HG03439 (cell line): ENCODE measurements at regions not wholly inside any gene's neighbourhood (a gene's known extent, or its start where the extent isn't known, plus 50 kb on each side); places are given as distances from the start of the nearest gene placed in this dataset.

Experiments
- ATAC-seq: cut with Tn5 transposase; IDR thresholded peaks from one replicate; pipeline ENCODE4 v1.9.1; 2021; ENCODE audit warnings: mild to moderate bottlenecking, moderate library complexity; ENCODE audit not compliant: unreplicated experiment

DNA sequence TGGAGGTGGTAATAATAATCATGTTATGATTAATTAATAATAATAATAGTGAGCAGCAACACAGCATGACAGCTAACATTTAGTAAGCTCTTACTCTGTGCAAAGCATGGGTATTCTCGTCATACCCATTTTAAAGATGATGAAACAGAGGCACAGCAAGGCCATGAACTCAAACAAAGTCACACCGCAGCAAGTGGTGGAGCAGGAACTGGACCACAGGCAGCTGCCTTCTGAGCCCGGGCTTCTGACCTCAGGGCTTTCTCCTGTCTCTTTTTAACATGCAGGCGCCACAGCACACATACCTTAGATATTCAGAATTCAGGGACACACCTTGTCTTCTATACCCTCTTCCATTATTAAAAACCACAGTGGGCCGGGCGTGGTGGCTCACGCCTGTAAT, 50.7 kb upstream of the SPATA12 start:
- no peak for ATAC-seq

DNA sequence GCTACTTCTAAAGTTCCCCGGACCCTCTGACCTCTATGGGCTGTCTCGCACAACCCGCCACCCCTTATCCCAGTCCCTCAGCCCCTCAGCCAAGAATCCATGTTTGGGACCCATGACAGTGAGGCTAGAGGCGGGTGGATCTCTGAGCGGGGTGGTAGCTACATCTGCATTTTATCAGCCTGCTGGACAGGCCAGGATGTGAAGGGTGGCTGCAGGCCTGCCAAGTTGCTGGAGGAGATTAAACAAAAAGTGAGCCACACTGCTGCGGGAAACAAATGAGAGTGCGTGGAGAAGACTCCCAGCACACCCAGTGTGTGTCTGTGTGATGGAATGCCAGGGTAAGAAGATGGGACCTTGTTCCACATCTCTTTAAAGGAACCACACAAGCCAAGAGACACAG, 51.1 kb upstream of the SPATA12 start:
- no peak for ATAC-seq

DNA sequence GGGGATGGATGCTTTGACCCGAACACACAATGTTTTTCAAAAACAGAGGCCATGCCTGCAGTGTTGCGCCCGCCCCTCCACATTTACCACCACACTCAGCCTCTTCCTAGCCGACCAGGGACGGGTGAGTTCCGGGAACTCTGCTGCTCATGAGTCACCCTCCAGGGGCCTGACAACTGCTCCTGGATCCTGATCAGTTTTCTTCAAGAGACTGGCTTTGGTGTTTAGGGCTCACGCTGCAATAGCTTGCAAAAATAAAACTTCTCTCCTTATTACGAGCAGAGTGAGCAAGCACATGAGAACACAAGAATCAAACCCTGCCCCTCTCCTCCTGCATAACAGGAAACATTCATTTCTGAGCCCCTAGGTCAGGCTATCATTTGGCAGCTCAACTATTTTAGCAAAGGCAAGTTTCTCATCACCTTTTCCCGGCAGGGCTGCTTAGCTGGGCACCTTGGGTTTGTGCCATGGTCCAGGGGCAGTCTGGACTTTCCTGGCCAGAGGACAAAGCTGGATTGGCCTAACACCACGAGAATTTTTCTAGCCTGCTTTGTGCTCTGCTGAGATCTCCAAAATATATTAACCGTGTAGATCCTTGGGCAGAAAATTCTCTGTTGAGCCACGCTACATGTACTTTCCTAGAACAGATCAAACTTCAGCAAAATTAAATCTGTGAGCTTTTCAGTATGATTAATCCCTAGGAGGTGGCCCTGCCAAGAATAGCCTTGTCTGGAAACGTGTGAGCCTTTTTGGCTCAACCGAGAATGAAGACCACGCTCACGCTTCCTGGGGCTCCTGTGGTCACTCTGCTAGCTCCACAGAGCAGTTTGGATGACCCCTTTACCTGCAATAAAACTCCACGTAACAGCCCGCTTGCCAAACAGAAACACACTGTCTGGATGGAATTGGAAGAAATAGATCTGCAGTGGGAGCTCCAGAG, 52.7 kb upstream of the SPATA12 start:
- no peak for ATAC-seq

DNA sequence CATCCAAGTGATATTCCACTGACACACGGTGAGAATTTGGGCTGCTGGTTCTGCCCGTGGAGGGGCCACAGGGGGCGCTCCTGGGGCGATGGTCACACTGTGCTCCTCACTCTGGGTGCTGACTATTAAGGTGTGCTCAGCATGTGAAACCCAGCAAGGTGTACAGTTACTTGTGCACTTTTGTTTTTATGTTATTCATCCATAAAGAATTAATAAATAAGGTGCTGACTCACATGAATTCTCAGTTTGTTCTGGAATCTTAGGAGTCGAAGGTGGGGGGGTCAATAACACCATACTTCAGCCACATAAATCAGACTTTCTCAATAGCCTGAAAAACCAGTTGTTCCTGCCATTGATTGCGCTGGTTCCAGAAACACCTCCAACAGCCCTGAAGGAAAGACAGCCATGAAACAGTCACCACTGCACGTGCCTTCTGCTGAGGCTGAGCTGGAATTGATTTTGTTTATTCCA, 53.5 kb upstream of the SPATA12 start:
- ATAC-seq = no peak

DNA sequence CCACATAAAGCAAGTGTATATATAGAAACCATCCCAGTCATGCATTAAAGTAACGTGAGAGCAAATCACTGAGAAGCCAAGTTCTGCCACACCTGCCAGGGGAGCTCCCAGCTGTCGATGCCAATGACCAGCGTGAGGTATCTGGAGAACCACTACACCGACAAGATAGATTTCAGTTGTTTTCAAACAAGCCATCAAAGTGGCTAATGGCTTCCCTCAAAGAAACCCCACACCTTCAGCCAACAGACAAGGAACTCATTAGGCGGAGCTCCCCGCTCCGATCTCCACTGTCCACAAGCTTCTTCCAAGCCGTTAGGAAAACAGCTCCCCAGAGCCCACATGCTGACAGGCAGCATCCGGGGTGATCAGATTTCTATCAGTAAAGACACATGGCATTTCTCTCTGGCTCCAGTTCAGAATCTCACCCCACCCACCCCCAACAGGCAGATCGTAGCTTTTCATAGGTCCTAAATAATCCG, 54.2 kb upstream of the SPATA12 start:
- no peak for ATAC-seq

DNA sequence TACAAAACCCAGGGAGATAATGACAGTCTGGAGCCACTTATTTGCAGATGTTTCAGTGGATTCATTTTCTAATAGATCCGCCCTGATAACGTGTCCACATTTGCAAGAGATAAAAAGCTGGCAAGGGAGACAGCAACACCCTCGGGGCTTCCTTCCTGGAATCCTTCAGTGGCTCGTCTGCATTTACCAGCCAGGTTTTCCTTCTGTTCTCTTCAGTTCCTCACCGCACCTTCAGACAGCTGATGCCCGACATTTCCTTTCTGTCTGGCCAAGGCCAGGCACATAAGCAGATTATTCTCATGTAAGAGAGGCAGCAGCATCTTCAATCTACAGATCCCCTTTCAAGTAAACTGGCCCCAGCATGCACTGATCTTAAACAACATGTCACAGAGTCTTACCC, 56.2 kb upstream of the SPATA12 start:
- no peak for ATAC-seq

DNA sequence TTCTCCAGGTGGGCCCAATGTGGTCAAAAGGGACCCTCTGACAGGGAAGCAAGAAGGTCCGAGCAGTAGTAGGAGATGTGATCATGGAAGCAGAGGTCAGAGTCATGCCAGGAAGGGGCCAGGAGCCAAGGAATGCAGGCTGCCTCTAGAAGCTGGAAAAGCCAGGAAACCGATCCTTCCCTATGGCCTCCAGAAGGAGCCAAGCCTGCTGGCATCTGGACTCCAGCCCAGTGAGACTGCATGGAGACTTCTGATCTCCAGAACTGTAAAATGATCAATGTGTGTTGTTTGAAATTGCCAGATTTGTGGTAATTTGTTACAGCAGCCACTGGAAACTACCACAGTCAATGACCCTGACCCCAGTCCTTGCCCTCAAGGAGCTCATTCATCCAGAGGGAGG, 56.8 kb upstream of the SPATA12 start:
- ATAC-seq = no peak

DNA sequence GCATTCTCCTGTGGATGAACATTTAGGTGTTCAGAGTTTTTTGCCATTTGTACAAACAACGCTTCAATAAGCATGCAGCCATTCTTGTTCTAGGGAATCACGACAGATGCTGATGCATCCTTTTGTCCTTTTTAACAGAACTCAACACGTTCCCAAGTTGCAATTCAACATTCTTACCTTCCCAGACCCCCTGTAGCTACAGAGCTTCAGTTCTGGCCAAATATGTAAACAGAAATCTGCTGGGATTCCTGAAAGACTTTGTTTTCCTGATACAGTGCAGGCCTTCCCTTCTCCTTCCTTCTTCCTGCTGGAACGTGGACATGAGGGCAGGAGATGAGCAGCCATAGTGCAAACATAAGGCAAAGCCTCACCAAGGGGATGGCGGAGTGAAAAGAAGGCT, 59.1 kb upstream of the SPATA12 start:
- no peak for ATAC-seq

DNA sequence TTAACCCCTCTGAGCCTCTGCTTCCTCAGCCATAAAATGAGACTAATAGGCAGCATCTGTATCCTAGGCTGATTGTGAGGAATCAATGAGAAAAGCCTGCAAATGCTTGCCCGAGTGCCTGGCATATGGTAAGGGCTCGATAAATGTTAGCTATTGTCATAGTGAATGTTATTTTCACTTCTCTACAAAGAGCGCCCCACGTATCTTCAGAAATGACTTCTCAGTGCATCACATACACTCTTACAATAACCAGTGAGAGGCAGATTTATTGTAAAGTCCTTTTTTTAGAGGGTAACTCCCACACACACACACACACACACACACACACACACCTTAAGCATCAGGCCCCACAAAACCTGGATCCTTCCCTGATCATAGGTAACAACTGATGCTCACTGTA, 60.5 kb upstream of the SPATA12 start:
- no peak for ATAC-seq

DNA sequence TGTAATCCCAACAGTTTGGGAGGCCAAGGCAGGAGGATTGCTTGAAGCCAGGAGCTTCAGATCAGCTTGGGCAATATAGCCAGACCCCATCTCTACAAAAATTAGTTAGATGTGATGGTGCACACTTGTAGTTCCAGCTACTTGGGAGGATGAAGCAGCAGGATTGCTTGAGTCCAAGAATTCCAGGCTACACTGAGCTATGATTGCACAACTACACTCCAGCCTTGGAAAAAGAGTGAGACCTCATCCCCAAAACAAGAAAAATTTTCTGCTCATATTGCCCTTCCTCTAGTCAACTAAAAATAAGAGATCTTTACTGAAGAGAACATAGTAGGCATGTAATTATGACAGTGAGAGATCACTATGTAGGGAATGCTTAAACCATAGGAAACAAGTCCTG, 60.9 kb upstream of the SPATA12 start:
- no peak for ATAC-seq

DNA sequence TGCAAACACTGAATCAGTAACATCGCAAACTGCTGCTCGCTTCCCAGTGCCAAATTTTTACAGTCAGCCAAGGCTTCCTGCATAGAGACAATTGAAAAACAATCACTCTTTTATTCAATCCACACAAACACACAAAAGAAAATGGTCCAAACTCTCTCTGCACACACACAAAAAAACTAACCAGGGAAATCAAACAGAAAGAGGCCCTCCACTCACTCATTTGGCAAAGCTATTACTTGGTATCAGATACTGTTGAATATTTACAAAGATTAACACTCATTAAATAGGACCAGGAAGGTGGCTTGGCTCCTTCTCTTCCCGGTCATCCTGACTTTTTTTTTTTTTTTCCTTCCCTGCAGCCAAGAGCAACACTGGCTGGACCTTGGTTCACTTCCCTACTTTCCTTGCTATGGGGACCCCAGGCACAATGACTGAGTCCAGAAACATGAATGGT, 62.4 kb upstream of the SPATA12 start:
- no peak for ATAC-seq

DNA sequence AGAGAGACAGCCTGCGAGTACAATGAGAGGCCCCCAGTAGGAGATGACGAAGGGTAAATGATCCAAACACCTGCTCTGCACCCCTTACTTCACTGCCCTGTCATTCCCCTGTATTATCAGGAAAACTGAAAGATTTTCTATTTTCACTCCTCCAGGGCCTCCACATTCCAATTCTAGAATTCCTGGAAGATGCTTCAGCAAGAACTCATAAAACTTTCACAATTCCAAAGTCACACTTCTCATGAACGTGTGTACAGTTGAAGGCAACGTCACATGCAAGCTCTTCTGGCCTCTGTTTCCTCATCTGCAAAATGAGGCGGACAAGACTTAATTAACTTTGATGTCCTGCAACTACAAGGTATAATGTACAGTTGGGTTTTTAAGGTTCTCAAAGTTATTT, 62.8 kb upstream of the SPATA12 start:
- no peak for ATAC-seq

DNA sequence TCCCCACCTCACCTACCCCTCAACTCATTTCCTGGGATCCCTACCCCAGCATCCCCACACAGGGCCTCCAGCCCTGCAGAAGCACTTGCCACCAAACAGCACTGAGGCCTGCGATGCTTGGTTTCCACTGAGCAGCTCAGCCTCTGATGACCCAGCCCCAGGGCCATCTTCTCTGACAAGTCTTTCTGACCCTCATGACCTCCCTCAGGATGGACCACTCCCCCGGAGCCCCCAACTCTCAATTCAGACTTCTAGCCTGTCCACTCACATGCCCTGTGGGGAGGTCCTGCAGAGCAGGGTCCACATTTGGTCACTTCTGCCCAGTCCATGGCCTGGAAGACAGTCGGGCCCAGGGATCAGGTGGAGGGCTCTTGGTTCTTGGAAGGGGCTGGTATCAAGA, 63.4 kb upstream of the SPATA12 start:
- ATAC-seq = no peak

DNA sequence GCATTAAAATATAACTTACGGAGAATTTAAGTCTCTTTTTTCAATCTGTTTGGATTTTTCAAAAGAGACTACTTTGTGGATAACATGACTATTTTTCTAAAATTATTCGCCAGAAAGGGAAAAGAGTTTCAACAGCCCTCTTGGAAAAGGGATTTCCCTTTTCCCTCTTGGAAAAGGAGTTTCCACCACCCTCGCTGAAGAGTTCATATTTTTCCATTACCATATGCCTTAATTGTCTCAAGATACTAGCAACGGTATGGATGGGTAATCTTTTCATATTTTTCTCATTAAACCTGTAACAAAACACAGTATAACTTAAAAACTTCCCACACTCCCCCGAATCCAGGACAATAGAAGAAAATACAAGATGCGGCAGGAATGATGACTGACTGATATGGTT, 66.1 kb upstream of the SPATA12 start:
- ATAC-seq = no peak

DNA sequence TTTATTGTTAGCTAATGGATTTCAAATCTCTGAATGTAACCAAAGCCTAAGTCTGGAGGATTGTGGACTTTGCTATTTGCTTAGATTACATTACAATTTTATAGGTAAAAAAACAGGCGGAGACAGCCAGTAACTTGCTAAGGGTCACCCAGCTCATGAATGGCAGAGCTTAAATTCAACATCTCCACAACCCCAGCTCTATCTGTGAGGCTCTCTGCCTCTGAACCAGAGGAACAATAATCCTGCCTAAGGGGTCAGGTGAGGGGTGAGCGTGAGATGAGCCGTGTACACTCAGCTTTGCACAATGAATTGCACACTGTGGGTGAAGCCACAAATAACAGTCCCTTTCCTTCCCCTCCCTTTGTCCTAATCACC, 69.8 kb upstream of the SPATA12 start:
- ATAC-seq = no peak

DNA sequence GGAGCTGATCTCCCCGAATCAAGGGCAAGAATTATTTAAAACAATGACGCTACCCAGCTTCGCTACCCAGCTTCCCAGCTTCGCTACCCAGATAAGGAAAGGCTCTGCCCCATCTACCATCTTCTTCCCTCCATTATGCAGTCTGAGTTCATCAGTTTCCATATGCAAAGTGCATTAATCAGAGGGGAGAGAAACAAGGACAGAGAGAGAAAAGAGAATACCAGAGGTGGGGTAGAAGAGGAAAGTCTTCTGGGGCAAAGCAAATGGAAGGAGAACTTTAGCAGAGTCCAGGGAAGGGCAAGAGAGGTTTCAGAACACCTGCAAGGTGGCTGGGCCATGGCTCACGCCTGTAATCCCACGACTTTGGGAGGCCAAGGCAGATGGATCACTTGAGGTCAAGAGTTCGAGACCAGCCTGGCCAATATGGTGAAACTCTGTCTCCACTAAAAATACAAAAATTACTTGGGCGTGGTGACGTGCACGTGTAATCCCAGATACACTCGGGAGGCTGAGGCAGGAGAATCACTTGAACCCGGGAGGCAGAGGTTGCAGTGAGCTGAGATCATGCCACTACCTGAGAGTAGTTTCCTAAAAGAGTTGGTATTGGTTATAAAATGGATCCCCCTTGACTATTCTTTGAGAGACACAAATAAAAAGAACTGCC, 70.4 kb upstream of the SPATA12 start:
- no peak for ATAC-seq

DNA sequence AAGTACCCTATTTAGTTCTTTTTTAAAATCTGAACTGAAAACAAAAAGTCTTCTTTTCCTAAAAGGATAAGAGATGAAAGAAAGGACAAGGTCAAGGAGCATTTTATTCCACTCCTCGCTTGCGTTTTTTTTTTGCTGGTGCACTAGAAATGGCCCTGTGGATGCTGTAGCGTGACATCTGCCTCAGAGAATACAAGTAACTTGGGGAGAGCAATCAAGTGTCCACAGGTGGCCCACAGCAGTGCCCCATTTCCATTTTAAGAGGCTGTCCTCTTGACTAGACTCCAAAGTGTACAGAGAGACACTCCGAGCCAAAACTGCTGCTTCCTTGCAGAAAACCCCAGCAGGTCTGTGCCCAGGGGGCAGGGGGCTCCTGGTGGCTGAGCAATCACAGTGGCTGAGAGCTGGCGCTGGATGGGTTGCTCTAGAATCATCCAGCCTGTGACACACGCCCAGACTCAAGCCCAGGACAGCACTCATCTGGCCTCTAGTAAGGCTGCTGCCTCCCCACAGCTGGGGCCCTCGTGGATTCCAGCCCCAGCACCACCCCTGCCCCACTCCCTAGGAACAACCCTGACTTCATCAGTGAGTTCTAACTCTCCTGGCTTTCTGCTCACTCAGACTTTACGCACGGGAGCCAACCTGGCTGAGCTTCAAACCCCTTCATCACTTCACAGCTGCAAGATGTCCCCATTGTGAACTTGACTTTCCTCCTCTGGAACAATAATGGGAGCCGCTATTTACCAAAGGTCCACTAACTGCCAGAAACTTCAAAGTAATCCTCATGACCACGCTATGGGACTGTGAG, 71.1 kb upstream of the SPATA12 start:
- no peak for ATAC-seq

DNA sequence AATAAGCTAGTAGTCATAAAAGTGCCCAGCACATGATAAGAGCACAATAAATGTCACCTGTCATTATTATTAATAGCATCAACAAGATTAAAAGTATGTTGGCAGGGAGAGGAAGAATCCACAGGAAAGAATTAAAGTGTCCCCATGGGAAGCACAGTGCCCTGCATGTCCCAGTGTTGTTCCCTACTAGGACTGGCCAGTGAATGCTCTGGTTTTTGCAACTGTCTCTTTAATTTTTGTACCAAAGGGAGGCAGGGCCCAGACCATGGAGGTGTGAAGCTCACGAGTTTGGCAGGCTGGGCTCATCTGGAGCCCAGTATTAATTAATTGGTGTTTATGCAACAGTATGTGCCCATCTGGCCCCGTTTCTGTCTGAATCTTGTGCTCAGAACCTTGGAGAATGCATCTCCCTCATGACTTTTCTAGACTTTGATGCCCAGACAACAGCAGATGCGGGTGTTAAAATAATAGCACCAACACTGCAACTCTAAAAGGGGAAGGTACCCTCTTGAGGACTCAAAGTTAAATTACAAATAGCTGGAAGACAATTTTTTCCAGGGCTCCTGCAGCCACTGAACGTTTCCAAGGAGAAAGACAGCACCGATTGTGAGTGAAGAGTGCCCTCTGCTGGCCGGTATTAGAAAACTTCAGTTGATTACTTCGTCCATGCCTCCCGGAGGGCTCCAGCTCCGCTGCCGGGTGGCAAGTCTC, 71.9 kb upstream of the SPATA12 start:
- ATAC-seq = no peak

DNA sequence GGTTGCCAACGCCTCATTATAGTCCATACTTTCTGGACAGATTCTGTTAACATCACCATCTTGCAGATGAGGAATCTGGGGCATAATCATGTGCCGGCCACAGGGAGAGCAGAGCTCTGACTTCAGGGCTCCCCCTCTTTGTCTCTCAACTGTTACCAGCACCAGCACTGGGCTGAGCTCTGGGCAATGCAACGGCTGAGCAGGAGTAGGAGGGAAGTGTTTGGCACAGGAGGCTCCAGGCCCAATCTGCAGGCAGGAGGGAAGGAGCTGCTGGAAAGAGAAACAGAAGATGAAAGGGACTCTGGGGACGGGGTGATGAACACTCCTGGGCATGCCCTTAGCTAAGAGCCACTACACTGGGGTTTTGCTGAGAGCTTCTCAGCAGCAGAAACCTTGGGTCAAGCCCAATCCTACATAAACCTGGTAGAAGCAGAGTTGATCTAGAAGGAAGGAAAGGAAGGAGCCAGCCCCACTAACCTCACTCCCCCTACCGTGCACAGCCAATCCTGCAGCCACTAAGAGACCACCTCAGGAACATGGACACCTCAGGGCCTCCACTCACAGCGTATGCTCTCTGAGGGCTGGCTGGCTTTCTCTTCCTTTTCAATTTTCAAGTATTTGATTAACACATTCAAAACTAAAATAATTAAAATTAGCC, 73.1 kb upstream of the SPATA12 start:
- ATAC-seq = no peak

DNA sequence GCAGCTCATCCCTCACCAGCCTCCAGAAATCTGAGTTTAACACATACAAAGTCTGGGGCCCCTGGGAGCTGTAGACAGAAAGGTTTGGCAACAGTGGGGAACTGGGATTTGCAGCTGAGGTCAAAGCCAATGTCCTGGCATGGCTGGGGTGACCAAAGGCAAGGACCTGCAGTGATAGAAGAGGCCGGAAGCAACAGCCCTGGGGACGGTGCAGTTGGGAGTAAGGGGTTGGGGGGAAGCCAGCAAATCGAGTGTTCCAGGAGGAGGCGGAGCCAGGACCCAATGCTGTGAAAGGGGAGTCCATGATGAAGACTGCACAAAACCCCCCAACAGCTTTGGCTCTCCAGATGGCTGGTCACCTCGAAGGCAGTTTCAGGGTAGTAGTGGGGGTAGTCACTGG, 74.1 kb upstream of the SPATA12 start:
- ATAC-seq = no peak
